Panc1 (cell line): ENCODE measurements at regions not wholly inside any gene's neighbourhood (a gene's known extent, or its start where the extent isn't known, plus 50 kb on each side); places are given as distances from the start of the nearest gene placed in this dataset.

Experiments
- POLR2AphosphoS5 ChIP-seq: IDR thresholded peaks from 2 replicates; pipeline ENCODE4 v1.6.1; 2012; ENCODE audit warnings: mild to moderate bottlenecking, low read depth, low read length, moderate library complexity
- REST ChIP-seq, 2 experiments: IDR thresholded peaks; 2 replicates each; pipeline ENCODE4 v1.6.1; 2011 to 2012; ENCODE audit warnings: low read depth in 2 of 2, control low read depth in 1 of 2, low read length in 1 of 2, mild to moderate bottlenecking in 1 of 2, moderate library complexity in 1 of 2; ENCODE audit not compliant: insufficient read depth in 1 of 2
- SIN3A ChIP-seq: IDR thresholded peaks from 2 replicates; pipeline ENCODE4 v1.6.1; 2012; ENCODE audit warnings: low read depth, mild to moderate bottlenecking, low read length, moderate library complexity, borderline replicate concordance; ENCODE audit not compliant: insufficient read depth
- TCF7L2 ChIP-seq: IDR thresholded peaks from 2 replicates; pipeline ENCODE4 v1.6.1; 2011; ENCODE audit warnings: mild to moderate bottlenecking, low read depth, low read length, inconsistent platforms
- TF ChIP-seq, protein P1 (sequence below): fragments of 450-650 bp; IDR thresholded peaks from 2 replicates; pipeline ENCODE4 v1.5.1; 2017; ENCODE audit warnings: mild to moderate bottlenecking

DNA sequence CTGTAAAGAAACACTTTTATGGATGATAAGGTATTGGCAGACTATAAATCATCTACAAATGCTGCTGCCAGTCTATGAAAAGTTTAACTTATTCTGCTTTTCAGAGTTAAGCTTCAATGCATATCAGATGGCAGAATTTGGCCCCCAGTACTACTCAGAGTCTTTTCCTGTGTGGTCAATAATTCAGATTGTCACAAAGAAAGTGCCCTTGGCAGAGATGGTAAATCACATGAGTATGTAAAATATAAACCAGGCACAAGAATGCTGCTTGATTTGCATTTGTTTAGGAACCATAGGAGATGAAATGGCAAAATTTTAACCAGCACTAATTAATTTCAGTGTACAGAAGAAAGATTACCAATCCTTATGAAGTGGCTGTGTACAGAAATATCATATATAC lies 818.3 kb upstream of the POT1 start:
- TF ChIP-seq, protein P1, sequence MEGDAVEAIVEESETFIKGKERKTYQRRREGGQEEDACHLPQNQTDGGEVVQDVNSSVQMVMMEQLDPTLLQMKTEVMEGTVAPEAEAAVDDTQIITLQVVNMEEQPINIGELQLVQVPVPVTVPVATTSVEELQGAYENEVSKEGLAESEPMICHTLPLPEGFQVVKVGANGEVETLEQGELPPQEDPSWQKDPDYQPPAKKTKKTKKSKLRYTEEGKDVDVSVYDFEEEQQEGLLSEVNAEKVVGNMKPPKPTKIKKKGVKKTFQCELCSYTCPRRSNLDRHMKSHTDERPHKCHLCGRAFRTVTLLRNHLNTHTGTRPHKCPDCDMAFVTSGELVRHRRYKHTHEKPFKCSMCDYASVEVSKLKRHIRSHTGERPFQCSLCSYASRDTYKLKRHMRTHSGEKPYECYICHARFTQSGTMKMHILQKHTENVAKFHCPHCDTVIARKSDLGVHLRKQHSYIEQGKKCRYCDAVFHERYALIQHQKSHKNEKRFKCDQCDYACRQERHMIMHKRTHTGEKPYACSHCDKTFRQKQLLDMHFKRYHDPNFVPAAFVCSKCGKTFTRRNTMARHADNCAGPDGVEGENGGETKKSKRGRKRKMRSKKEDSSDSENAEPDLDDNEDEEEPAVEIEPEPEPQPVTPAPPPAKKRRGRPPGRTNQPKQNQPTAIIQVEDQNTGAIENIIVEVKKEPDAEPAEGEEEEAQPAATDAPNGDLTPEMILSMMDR = no peak
- TF ChIP-seq POLR2AphosphoS5 (no peak), SIN3A (no peak), TCF7L2 (no peak), REST (IDR thresholded peaks at IDR 0.05; ENCODE audit: insufficient read depth in 1 of 2, low read depth in 2 of 2, low read length in 1 of 2) (no peak)
